Gastrocnemius medialis (tissue), 4 donors: ENCODE measurements at regions not wholly inside any gene's neighbourhood (a gene's known extent, or its start where the extent isn't known, plus 50 kb on each side); places are given as distances from the start of the nearest gene placed in this dataset.

Experiments
- POLR2A ChIP-seq, 2 donors: fragments of 450-650 bp; IDR thresholded peaks; one replicate each; pipeline ENCODE4 v1.6.1; 2017; ENCODE audit warnings: antibody characterized with exemption in 2 of 2, mild to moderate bottlenecking in 2 of 2, moderate library complexity in 2 of 2
- TF ChIP-seq, protein P1 (sequence below), 5 experiments: fragments of 450-650 bp in 3 of 5; fragments of 200-600 bp in 2 of 5; sonication (generic) in 2 of 5; IDR thresholded peaks in 4 of 5; conservative IDR thresholded peaks in 1 of 5; 1 replicate in 4 of 5; 2 replicates in 1 of 5; pipeline ENCODE4 v1.5.1; 2016 to 2019; ENCODE audit warnings: antibody characterized with exemption in 5 of 5, mild to moderate bottlenecking in 3 of 5, moderate library complexity in 3 of 5

DNA sequence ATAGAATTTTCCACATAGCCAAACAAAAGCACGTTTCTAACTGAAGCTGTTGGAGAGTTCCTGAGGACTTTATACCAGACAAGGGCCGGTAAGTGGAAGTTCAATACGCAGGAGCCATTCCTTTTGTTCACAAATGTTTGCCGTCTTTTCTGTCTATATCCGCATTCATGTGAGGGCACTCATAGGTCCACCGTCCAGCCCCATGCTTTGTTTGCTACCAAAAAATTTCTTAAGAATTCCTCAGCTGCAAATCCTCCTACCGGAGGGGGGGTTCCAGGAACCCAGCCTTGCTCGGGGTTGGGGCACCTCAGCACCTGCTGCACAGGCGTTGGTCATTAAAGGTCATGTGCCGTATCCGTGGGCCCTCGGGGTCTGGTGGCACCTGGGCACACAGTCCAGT lies 276.8 kb downstream of the SEC14L1 start:
- TF ChIP-seq, protein P1, sequence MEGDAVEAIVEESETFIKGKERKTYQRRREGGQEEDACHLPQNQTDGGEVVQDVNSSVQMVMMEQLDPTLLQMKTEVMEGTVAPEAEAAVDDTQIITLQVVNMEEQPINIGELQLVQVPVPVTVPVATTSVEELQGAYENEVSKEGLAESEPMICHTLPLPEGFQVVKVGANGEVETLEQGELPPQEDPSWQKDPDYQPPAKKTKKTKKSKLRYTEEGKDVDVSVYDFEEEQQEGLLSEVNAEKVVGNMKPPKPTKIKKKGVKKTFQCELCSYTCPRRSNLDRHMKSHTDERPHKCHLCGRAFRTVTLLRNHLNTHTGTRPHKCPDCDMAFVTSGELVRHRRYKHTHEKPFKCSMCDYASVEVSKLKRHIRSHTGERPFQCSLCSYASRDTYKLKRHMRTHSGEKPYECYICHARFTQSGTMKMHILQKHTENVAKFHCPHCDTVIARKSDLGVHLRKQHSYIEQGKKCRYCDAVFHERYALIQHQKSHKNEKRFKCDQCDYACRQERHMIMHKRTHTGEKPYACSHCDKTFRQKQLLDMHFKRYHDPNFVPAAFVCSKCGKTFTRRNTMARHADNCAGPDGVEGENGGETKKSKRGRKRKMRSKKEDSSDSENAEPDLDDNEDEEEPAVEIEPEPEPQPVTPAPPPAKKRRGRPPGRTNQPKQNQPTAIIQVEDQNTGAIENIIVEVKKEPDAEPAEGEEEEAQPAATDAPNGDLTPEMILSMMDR (IDR thresholded peaks at IDR 0.05 in 4 of 5, conservative IDR thresholded peaks at IDR 0.05 in 1 of 5), result no peak
- TF ChIP-seq POLR2A (IDR thresholded peaks at IDR 0.05), result no peak
